GDM1 (cell line): ENCODE measurements at regions not wholly inside any gene's neighbourhood (a gene's known extent, or its start where the extent isn't known, plus 50 kb on each side); places are given as distances from the start of the nearest gene placed in this dataset.
"Not testable (repeated sequence)": the region's sequence is repeated elsewhere in the genome, so short reads cannot be mapped to it uniquely, and the experiment has no call there.

Source experiments
- DNase-seq: peaks from one replicate; lab custom pipeline; 2025; lab: John Stamatoyannopoulos, UW

GRCh38 chr1:98287626-98288025 lies 366.8 kb upstream of the DPYD start:
- no peak for DNase-seq

- no peak for DNase-seq
These were observed 365.8 kb upstream of the DPYD start for GRCh38 chr1:98286656-98287055.

GRCh38 chr1:98285286-98285685 lies 364.5 kb upstream of the DPYD start:
- not testable (repeated sequence) for DNase-seq

GRCh38 chr1:98280049-98280448 lies 359.2 kb upstream of the DPYD start:
- no peak for DNase-seq

GRCh38 chr1:98278055-98278454 lies 357.2 kb upstream of the DPYD start:
- DNase-seq, result no peak

GRCh38 chr1:98277118-98277517 lies 356.3 kb upstream of the DPYD start:
- DNase-seq, result no peak

GRCh38 chr1:98276514-98276913 lies 355.7 kb upstream of the DPYD start:
- DNase-seq, result no peak

GRCh38 chr1:98268316-98268715 lies 347.5 kb upstream of the DPYD start:
- DNase-seq, result no peak

- no peak for DNase-seq
These were observed 346.6 kb upstream of the DPYD start for GRCh38 chr1:98267423-98267822.

GRCh38 chr1:98264727-98265126 lies 343.9 kb upstream of the DPYD start:
- no peak for DNase-seq

- no peak for DNase-seq
These were observed 340.0 kb upstream of the DPYD start for GRCh38 chr1:98260839-98261238.

- no peak for DNase-seq
These were observed 339.6 kb upstream of the DPYD start for GRCh38 chr1:98260412-98260811.

- DNase-seq, result no peak
These were observed 335.9 kb upstream of the DPYD start for GRCh38 chr1:98256700-98257099.

- DNase-seq, result no peak
These were observed 332.3 kb upstream of the DPYD start for GRCh38 chr1:98253145-98253544.

- DNase-seq, result no peak
These were observed 330.7 kb upstream of the DPYD start for GRCh38 chr1:98251497-98251896.

GRCh38 chr1:98232678-98233077 lies 311.8 kb upstream of the DPYD start:
- DNase-seq, result no peak

GRCh38 chr1:98222706-98223105 lies 301.9 kb upstream of the DPYD start:
- DNase-seq, result no peak

- DNase-seq, result no peak
These were observed 301.1 kb upstream of the DPYD start for GRCh38 chr1:98221923-98222322.

- DNase-seq, result no peak
These were observed 296.8 kb upstream of the DPYD start for GRCh38 chr1:98217601-98218000.

GRCh38 chr1:98216304-98216703 lies 295.5 kb upstream of the DPYD start:
- DNase-seq, result no peak

GRCh38 chr1:98211271-98211845 lies 290.5 kb upstream of the DPYD start:
- no peak for DNase-seq

- no peak for DNase-seq
These were observed 289.7 kb upstream of the DPYD start for GRCh38 chr1:98210563-98210962.

- no peak for DNase-seq
These were observed 289.2 kb upstream of the DPYD start for GRCh38 chr1:98210064-98210463.

GRCh38 chr1:98205291-98206017 lies 284.6 kb upstream of the DPYD start:
- DNase-seq, result no peak
